H1 (cell line): ENCODE measurements at regions not wholly inside any gene's neighbourhood (a gene's known extent, or its start where the extent isn't known, plus 50 kb on each side); places are given as distances from the start of the nearest gene placed in this dataset.

ENCODE experiments used
- CTCF ChIA-PET: fragments of 300-600 bp; sonication (Branson Sonifier 250); formaldehyde crosslinking; loops from one replicate; lab custom pipeline; 2021; ENCODE audit not compliant: partially characterized antibody; lab: Charles Lee
- POLR2A ChIA-PET: fragments of 300-600 bp; sonication (Branson Sonifier 250); formaldehyde crosslinking; loops from one replicate; lab custom pipeline; 2021; ENCODE audit warnings: inconsistent platforms; ENCODE audit not compliant: partially characterized antibody; lab: Charles Lee
- DNase-seq, 2 experiments: peaks; one replicate each; pipeline versions ENCODE4 v3.0.0 to v3.0.0-alpha.2; 2010 to 2022; ENCODE audit warnings: low spot score in 2 of 2, low read depth in 1 of 2, mixed read lengths in 1 of 2
- FAIRE-seq: peaks from 2 replicates; lab custom pipeline; 2011; peaks lifted over from hg19 to GRCh38; lab: Jason Lieb, UNC
- H2AFZ ChIP-seq: 2 replicates; pipeline ENCODE4 v1.8.1; 2012; ENCODE audit warnings: low read length, inconsistent platforms
- H2AK5ac ChIP-seq: 2 replicates; pipeline ENCODE4 v1.6.1; 2013; ENCODE audit warnings: low read depth, low read length
- H2BK120ac ChIP-seq: replicated peaks from 2 replicates; pipeline ENCODE3; 2013; ENCODE audit warnings: low read depth, low read length, inconsistent platforms
- H2BK12ac ChIP-seq: 2 replicates; pipeline ENCODE4 v1.6.1; 2013; ENCODE audit warnings: low read depth, low read length
- H2BK15ac ChIP-seq: 2 replicates; pipeline ENCODE4 v1.6.1; 2013; ENCODE audit warnings: low read length
- H2BK20ac ChIP-seq: 2 replicates; pipeline ENCODE4 v1.6.1; 2013; ENCODE audit warnings: low read length
- H2BK5ac ChIP-seq: 2 replicates; pipeline ENCODE4 v1.6.1; 2013; ENCODE audit warnings: low read depth, low read length
- H3K14ac ChIP-seq: 2 replicates; pipeline ENCODE4 v1.6.1; 2013; ENCODE audit warnings: inconsistent platforms; ENCODE audit not compliant: insufficient read length
- H3K18ac ChIP-seq: 2 replicates; pipeline ENCODE4 v1.6.1; 2013; ENCODE audit warnings: low read length; ENCODE audit errors: extremely low read depth
- H3K23ac ChIP-seq: 2 replicates; pipeline ENCODE4 v1.6.1; 2013; ENCODE audit warnings: inconsistent platforms; ENCODE audit not compliant: insufficient read length
- H3K23me2 ChIP-seq: 2 replicates; pipeline ENCODE4 v1.6.1; 2013; ENCODE audit warnings: low read depth, low read length
- H3K27ac ChIP-seq: 2 replicates; pipeline ENCODE4 v1.6.1; 2011; ENCODE audit warnings: low read depth, low read length, inconsistent platforms
- H3K27me3 ChIP-seq, 4 experiments: replicated peaks in 1 of 4; 1 replicate in 1 of 4; 2 replicates in 3 of 4; pipeline versions ENCODE4 v1.6.1 to v1.8.1; 2011 to 2013; ENCODE audit warnings: low read length in 3 of 4, mild to moderate bottlenecking in 3 of 4, inconsistent platforms in 2 of 4, mixed read lengths in 2 of 4, moderate library complexity in 1 of 4; ENCODE audit not compliant: control insufficient read depth in 3 of 4, insufficient read depth in 3 of 4; ENCODE audit errors: extremely low read depth in 1 of 4
- H3K36me3 ChIP-seq, 4 experiments: 2 replicates each; pipeline versions ENCODE4 v1.6.1 to v1.8.1; 2011 to 2013; ENCODE audit warnings: mild to moderate bottlenecking in 4 of 4, low read length in 3 of 4, moderate library complexity in 2 of 4, control low read depth in 1 of 4, inconsistent platforms in 1 of 4; ENCODE audit not compliant: insufficient read depth in 4 of 4, control insufficient read depth in 2 of 4
- H3K4ac ChIP-seq: replicated peaks from 2 replicates; pipeline ENCODE3; 2013; ENCODE audit warnings: low read length, low read depth, mixed read lengths, inconsistent platforms; ENCODE audit not compliant: insufficient read length
- H3K4me1 ChIP-seq, 4 experiments: replicated peaks in 1 of 4; 1 replicate in 1 of 4; 2 replicates in 3 of 4; pipeline versions ENCODE4 v1.6.1 to v1.8.1; 2011 to 2013; ENCODE audit warnings: low read length in 3 of 4, inconsistent platforms in 2 of 4, mixed read lengths in 1 of 4; ENCODE audit not compliant: insufficient read depth in 4 of 4, control insufficient read depth in 3 of 4
- H3K4me2 ChIP-seq, 2 experiments: 2 replicates each; pipeline versions ENCODE4 v1.6.1 to v1.8.1; 2011 to 2013; ENCODE audit warnings: low read depth in 2 of 2, low read length in 2 of 2, control low read depth in 1 of 2, inconsistent platforms in 1 of 2, mild to moderate bottlenecking in 1 of 2; ENCODE audit not compliant: insufficient read depth in 1 of 2
- H3K4me3 ChIP-seq, 4 experiments: fragments of 200-600, 300-600 bp in 1 of 4; sonication (generic), shearing (Covaris generic), sonication (Bioruptor Twin) in 1 of 4; 2 replicates each; pipeline versions ENCODE4 v1.5.1 to v1.8.1; 2011 to 2016; ENCODE audit warnings: low read length in 4 of 4, low read depth in 3 of 4, control low read depth in 2 of 4, inconsistent platforms in 2 of 4, mild to moderate bottlenecking in 2 of 4, mixed read lengths in 1 of 4, moderate library complexity in 1 of 4; ENCODE audit not compliant: insufficient read depth in 2 of 4; ENCODE audit errors: extremely low read depth in 1 of 4
- H3K56ac ChIP-seq: replicated peaks from 2 replicates; pipeline ENCODE3; 2013; ENCODE audit warnings: low read depth, mild to moderate bottlenecking, mixed read lengths, low read length, inconsistent platforms; ENCODE audit not compliant: insufficient read length
- H3K79me1 ChIP-seq: 2 replicates; pipeline ENCODE4 v1.6.1; 2013; ENCODE audit warnings: low read depth, low read length, control low read depth
- H3K79me2 ChIP-seq, 2 experiments: 2 replicates each; pipeline versions ENCODE4 v1.6.1 to v1.8.1; 2012 to 2013; ENCODE audit warnings: low read length in 2 of 2, mild to moderate bottlenecking in 2 of 2, inconsistent platforms in 1 of 2; ENCODE audit not compliant: insufficient read depth in 2 of 2, control insufficient read depth in 1 of 2
- H3K9ac ChIP-seq, 4 experiments: replicated peaks in 1 of 4; 1 replicate in 1 of 4; 2 replicates in 3 of 4; pipeline versions ENCODE4 v1.6.1 to v1.8.1; 2011 to 2013; ENCODE audit warnings: low read depth in 3 of 4, low read length in 3 of 4, control low read depth in 2 of 4, mild to moderate bottlenecking in 2 of 4, moderate library complexity in 2 of 4, inconsistent platforms in 1 of 4; ENCODE audit errors: extremely low read depth in 1 of 4
- H3K9me3 ChIP-seq, 2 experiments: 2 replicates each; pipeline versions ENCODE4 v1.6.1 to v1.8.1; 2012 to 2013; ENCODE audit warnings: mild to moderate bottlenecking in 2 of 2, moderate library complexity in 2 of 2, control low read depth in 1 of 2, inconsistent platforms in 1 of 2, low read depth in 1 of 2, low read length in 1 of 2, mixed read lengths in 1 of 2; ENCODE audit not compliant: insufficient read depth in 2 of 2
- H4K20me1 ChIP-seq, 2 experiments: replicated peaks in 1 of 2; 2 replicates each; pipeline versions ENCODE3 to v1.8.1; 2011 to 2013; ENCODE audit warnings: inconsistent platforms in 2 of 2, low read length in 2 of 2, mild to moderate bottlenecking in 1 of 2; ENCODE audit not compliant: insufficient read depth in 2 of 2, control insufficient read depth in 1 of 2
- H4K5ac ChIP-seq: 2 replicates; pipeline ENCODE4 v1.6.1; 2013; ENCODE audit warnings: low read length, low read depth, mixed read lengths, inconsistent platforms; ENCODE audit not compliant: insufficient read length
- H4K8ac ChIP-seq: 2 replicates; pipeline ENCODE4 v1.8.0; 2013; ENCODE audit warnings: mild to moderate bottlenecking, moderate library complexity, low read length, inconsistent platforms; ENCODE audit not compliant: insufficient read depth; ENCODE audit errors: extremely low read depth
- H4K91ac ChIP-seq: replicated peaks from 2 replicates; pipeline ENCODE3; 2013; ENCODE audit warnings: low read length, mixed read lengths, inconsistent platforms; ENCODE audit not compliant: insufficient read length
- BACH1 ChIP-seq: IDR thresholded peaks from 2 replicates; pipeline ENCODE4 v1.6.1; 2012; ENCODE audit warnings: low read length, improper control_type of control experiment
- EP300 ChIP-seq, 2 experiments: IDR thresholded peaks; 1 replicate in 1 of 2; 2 replicates in 1 of 2; pipeline ENCODE4 v1.6.1; 2011 to 2012; ENCODE audit warnings: low read depth in 2 of 2, low read length in 2 of 2, mild to moderate bottlenecking in 2 of 2, borderline replicate concordance in 1 of 2, inconsistent platforms in 1 of 2, moderate library complexity in 1 of 2
- GTF2F1 ChIP-seq: IDR thresholded peaks from 2 replicates; pipeline ENCODE4 v1.6.1; 2012; ENCODE audit warnings: low read depth, low read length, improper control_type of control experiment, borderline replicate concordance
- RAD21 ChIP-seq, 2 experiments: IDR thresholded peaks in 1 of 2; conservative IDR thresholded peaks in 1 of 2; 2 replicates each; pipeline ENCODE4 v1.6.1; 2011; ENCODE audit warnings: low read depth in 2 of 2, low read length in 2 of 2, improper control_type of control experiment in 1 of 2, inconsistent platforms in 1 of 2, mild to moderate bottlenecking in 1 of 2, moderate library complexity in 1 of 2
- SP2 ChIP-seq: IDR thresholded peaks from 2 replicates; pipeline ENCODE4 v1.6.1; 2012; ENCODE audit warnings: mild to moderate bottlenecking, low read length, inconsistent platforms
- TAF1 ChIP-seq: IDR thresholded peaks from 2 replicates; pipeline ENCODE4 v1.6.1; 2011; ENCODE audit warnings: mild to moderate bottlenecking, low read depth, low read length
- TBP ChIP-seq: IDR thresholded peaks from 2 replicates; pipeline ENCODE4 v1.6.1; 2011; ENCODE audit warnings: low read depth, low read length, improper control_type of control experiment

GRCh38 chr4:58499182-58499581, 1389.0 kb upstream of the IGFBP7 start:
- Histone ChIP-seq H3K9me3 (peaks cover 0 to 3% of the 10 kb centered on the region in 2 experiments; a peak in 1 of 4 replicates), H2BK20ac (no peak overlapping the region), H2AK5ac (no peak overlapping the region), H2BK12ac (no peak overlapping the region), H3K23ac (no peak overlapping the region), H3K4me3 (no peak overlapping the region), H3K14ac (no peak overlapping the region), H3K4me1 (peaks cover 0 to 10% (median 4%) of the 10 kb centered on the region in 4 experiments; a peak in 2 of 7 replicates), H4K8ac (no peak overlapping the region), H4K5ac (no peak overlapping the region), H3K27ac (no peak overlapping the region), H3K18ac (no peak overlapping the region), H2BK120ac (no peak overlapping the region), H3K4me2 (no peak overlapping the region), H4K91ac (no peak overlapping the region), H3K9ac (no peak overlapping the region), H3K56ac (no peak overlapping the region), H2AFZ (no peak overlapping the region), H2BK15ac (no peak overlapping the region), H3K4ac (no peak overlapping the region), H3K79me1 (no peaks in the 10 kb centered on the region), H2BK5ac (no peak overlapping the region), H4K20me1 (no peaks in the 10 kb centered on the region), H3K27me3 (no peaks in the 10 kb centered on the region), H3K23me2 (no peaks in the 10 kb centered on the region), H3K36me3 (no peaks in the 10 kb centered on the region), H3K79me2 (no peaks in the 10 kb centered on the region)
- ChIA-PET POLR2A (no interaction called here), CTCF (no interaction called here)
- FAIRE-seq (no peak), DNase-seq (no peak)
- TF ChIP-seq GTF2F1 (no peak), TAF1 (no peak), TBP (no peak), RAD21 (IDR thresholded peaks at IDR 0.05 in 1 of 2, conservative IDR thresholded peaks at IDR 0.05 in 1 of 2; ENCODE audit: low read depth in 2 of 2, low read length in 2 of 2) (no peak), SP2 (no peak), BACH1 (no peak), EP300 (IDR thresholded peaks at IDR 0.05; ENCODE audit: borderline replicate concordance in 1 of 2, low read depth in 2 of 2, low read length in 2 of 2) (no peak)
